ENCODE measurements at regions not wholly inside any gene's neighbourhood (a gene's known extent, or its start where the extent isn't known, plus 50 kb on each side); places are given as distances from the start of the nearest gene placed in this dataset.

DNA sequence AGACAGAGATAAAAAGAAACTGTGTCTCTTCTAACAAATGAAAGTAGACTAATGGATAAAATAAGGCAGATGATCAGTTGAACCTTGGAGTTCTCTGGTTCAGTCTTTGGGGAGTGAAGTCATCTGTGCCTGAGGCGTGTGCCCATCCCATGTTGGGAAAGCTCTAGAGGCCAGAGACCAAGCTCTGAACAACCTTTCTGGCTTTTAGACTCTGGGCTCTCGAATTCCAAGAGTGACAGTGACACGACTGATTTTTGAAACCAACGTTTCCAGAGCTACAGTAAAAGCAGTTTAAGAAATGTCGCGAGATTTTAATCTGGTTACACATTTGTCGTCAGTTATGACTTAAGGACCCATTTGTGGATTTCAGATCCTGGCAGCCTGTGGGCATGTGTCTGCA lies 83.7 kb upstream of the APCDD1 start:
- Histone ChIP-seq H3K27me3 (ENCODE audit: control insufficient read depth, insufficient read depth, low read length) (peaks cover 13% of the 10 kb centered on the region; the same call in 1 of the 2 replicates), H3K9me3 (ENCODE audit: control insufficient read depth, insufficient read depth, low read depth, low read length) (0 out of 2 replicates have a peak, but pooled peaks cover 2% of the 10 kb centered on the region), H3K9ac (ENCODE audit: low read length) (no peak overlapping the region), H3K36me3 (ENCODE audit: control insufficient read depth, insufficient read depth, low read length) (no peaks in the 10 kb centered on the region), H3K27ac (ENCODE audit: low read depth, low read length) (no peak overlapping the region), H3K4me3 (ENCODE audit: low read depth, low read length) (no peak overlapping the region), H3K4me1 (ENCODE audit: control insufficient read depth, insufficient read depth, low read length) (peaks cover 25% of the 10 kb centered on the region)

DNA sequence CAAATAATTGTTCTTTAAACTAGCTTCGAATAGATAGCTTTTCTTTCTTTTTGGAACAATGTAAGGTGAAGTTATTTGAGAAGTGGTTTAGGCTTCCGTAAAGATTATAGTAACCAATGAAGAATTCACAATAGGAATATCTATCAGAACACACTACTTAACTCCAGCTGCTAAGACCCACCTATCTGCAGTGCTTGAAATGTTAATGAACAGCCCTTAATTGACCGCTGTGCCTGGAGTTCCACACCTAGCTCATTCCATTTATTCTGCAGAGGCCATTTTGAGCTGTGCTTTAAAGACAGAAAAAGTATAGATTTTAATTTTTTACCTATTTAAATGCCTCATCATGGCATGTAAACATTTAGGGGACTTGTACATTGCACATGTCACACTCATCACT lies 83.3 kb upstream of the APCDD1 start:
- Histone ChIP-seq H3K9ac (ENCODE audit: low read length) (no peak overlapping the region), H3K27ac (ENCODE audit: low read depth, low read length) (no peak overlapping the region), H3K27me3 (ENCODE audit: control insufficient read depth, insufficient read depth, low read length) (peaks cover 13% of the 10 kb centered on the region; the same call in 1 of the 2 replicates), H3K36me3 (ENCODE audit: control insufficient read depth, insufficient read depth, low read length) (no peaks in the 10 kb centered on the region), H3K9me3 (ENCODE audit: control insufficient read depth, insufficient read depth, low read depth, low read length) (0 out of 2 replicates have a peak, but pooled peaks cover 2% of the 10 kb centered on the region), H3K4me3 (ENCODE audit: low read depth, low read length) (no peak overlapping the region), H3K4me1 (ENCODE audit: control insufficient read depth, insufficient read depth, low read length) (peaks cover 25% of the 10 kb centered on the region)

DNA sequence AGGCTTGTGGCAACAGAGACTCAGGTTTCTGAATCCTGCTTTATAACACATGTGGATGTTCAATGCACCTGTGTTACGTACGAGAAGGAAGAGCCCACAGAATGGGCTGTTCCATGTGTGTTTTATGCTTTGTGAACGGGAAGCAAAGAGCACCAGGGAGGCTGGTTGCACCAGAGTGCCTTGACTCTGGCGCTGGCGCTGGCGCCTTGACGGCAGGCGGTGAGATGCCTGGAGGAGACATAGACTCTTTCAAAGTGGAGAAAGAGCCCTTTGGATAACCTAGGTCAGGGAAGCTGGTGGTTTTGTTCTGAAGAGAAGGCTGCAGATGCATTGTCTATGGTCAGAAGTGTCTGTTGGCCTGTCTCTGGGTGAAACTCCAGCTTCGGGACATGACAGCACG lies 80.2 kb upstream of the APCDD1 start:
- Histone ChIP-seq H3K4me1 (ENCODE audit: control insufficient read depth, insufficient read depth, low read length) (peaks cover 31% of the 10 kb centered on the region), H3K36me3 (ENCODE audit: control insufficient read depth, insufficient read depth, low read length) (no peaks in the 10 kb centered on the region), H3K27me3 (ENCODE audit: control insufficient read depth, insufficient read depth, low read length) (0 out of 2 replicates have a peak, but pooled peaks cover 7% of the 10 kb centered on the region), H3K9me3 (ENCODE audit: control insufficient read depth, insufficient read depth, low read depth, low read length) (no peaks in the 10 kb centered on the region), H3K4me3 (ENCODE audit: low read depth, low read length) (no peak overlapping the region), H3K27ac (ENCODE audit: low read depth, low read length) (no peak overlapping the region), H3K9ac (ENCODE audit: low read length) (no peak overlapping the region)

GRCh38 chr18:10374636-10375293 lies 79.7 kb upstream of the APCDD1 start:
- no peaks in the 10 kb centered on the region for H3K36me3 ChIP-seq (ENCODE audit: control insufficient read depth, insufficient read depth, low read length)
- no peak overlapping the region for H3K9ac ChIP-seq (ENCODE audit: low read length)
- 0 out of 2 replicates have a peak, but pooled peaks cover 7% of the 10 kb centered on the region for H3K27me3 ChIP-seq (ENCODE audit: control insufficient read depth, insufficient read depth, low read length)
- H3K4me3 ChIP-seq (ENCODE audit: low read depth, low read length), result no peak overlapping the region
- H3K4me1 ChIP-seq (ENCODE audit: control insufficient read depth, insufficient read depth, low read length), result peaks cover 31% of the 10 kb centered on the region
- H3K9me3 ChIP-seq (ENCODE audit: control insufficient read depth, insufficient read depth, low read depth, low read length), result no peaks in the 10 kb centered on the region
- H3K27ac ChIP-seq (ENCODE audit: low read depth, low read length), result no peak overlapping the region

DNA sequence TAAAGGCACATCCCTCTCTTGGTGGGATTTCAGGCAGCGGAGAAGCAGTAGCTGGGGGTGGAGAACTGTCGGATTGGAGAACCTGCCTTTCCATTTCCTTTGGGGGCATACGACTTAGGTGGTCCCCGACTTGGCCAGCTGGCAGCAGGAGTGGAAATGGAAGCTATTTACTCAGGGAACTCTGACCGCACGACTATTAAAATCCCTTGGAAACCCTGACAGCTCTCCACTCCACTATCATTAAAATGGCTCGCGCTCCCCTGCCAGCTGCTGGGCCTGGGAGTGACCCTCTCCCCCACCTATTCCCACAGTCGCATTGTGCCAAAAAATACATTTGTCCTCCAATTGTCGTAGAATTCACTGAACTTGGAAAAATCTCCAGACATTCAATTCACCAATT lies 77.7 kb upstream of the APCDD1 start:
- Histone ChIP-seq H3K36me3 (ENCODE audit: control insufficient read depth, insufficient read depth, low read length) (no peaks in the 10 kb centered on the region), H3K9me3 (ENCODE audit: control insufficient read depth, insufficient read depth, low read depth, low read length) (no peaks in the 10 kb centered on the region), H3K9ac (ENCODE audit: low read length) (no peak overlapping the region), H3K27me3 (ENCODE audit: control insufficient read depth, insufficient read depth, low read length) (0 out of 2 replicates have a peak, but pooled peaks cover 7% of the 10 kb centered on the region), H3K4me1 (ENCODE audit: control insufficient read depth, insufficient read depth, low read length) (peaks cover 21% of the 10 kb centered on the region), H3K4me3 (ENCODE audit: low read depth, low read length) (no peak overlapping the region), H3K27ac (ENCODE audit: low read depth, low read length) (no peak overlapping the region)

GRCh38 chr18:10377956-10378355 lies 76.5 kb upstream of the APCDD1 start:
- H3K4me1 ChIP-seq (ENCODE audit: control insufficient read depth, insufficient read depth, low read length), result peaks cover 21% of the 10 kb centered on the region
- no peak overlapping the region for H3K27ac ChIP-seq (ENCODE audit: low read depth, low read length)
- no peak overlapping the region for H3K9ac ChIP-seq (ENCODE audit: low read length)
- H3K4me3 ChIP-seq (ENCODE audit: low read depth, low read length), result no peak overlapping the region
- no peaks in the 10 kb centered on the region for H3K36me3 ChIP-seq (ENCODE audit: control insufficient read depth, insufficient read depth, low read length)
- H3K27me3 ChIP-seq (ENCODE audit: control insufficient read depth, insufficient read depth, low read length), result 0 out of 2 replicates have a peak, but pooled peaks cover 7% of the 10 kb centered on the region
- no peaks in the 10 kb centered on the region for H3K9me3 ChIP-seq (ENCODE audit: control insufficient read depth, insufficient read depth, low read depth, low read length)

GRCh38 chr18:10378688-10379420 lies 75.6 kb upstream of the APCDD1 start:
- H3K27ac ChIP-seq (ENCODE audit: low read depth, low read length), result no peak overlapping the region
- H3K9ac ChIP-seq (ENCODE audit: low read length), result no peak overlapping the region
- no peaks in the 10 kb centered on the region for H3K9me3 ChIP-seq (ENCODE audit: control insufficient read depth, insufficient read depth, low read depth, low read length)
- peaks cover 21% of the 10 kb centered on the region for H3K4me1 ChIP-seq (ENCODE audit: control insufficient read depth, insufficient read depth, low read length)
- no peak overlapping the region for H3K4me3 ChIP-seq (ENCODE audit: low read depth, low read length)
- H3K27me3 ChIP-seq (ENCODE audit: control insufficient read depth, insufficient read depth, low read length), result 0 out of 2 replicates have a peak, but pooled peaks cover 7% of the 10 kb centered on the region
- no peaks in the 10 kb centered on the region for H3K36me3 ChIP-seq (ENCODE audit: control insufficient read depth, insufficient read depth, low read length)

DNA sequence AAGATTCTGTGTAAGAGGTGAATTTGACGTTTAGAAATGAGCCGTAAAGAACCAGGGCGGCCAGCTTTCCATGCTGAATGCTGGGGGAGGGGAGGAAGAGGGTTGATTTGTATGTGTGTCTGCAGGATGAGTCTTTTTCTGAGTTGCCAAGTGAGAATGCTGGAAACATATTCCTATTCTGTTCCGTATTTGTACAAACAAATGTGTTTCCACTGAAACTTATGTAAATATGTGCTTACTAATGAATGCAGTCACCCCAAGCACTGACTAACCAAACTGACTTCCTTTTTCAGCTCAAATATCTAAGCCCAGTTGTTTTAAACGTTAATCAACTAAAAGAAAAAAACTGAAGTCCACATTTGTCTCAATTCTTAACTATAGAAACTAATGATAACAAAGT lies 74.9 kb upstream of the APCDD1 start:
- Histone ChIP-seq H3K36me3 (ENCODE audit: control insufficient read depth, insufficient read depth, low read length) (no peaks in the 10 kb centered on the region), H3K9me3 (ENCODE audit: control insufficient read depth, insufficient read depth, low read depth, low read length) (no peaks in the 10 kb centered on the region), H3K27me3 (ENCODE audit: control insufficient read depth, insufficient read depth, low read length) (0 out of 2 replicates have a peak, but pooled peaks cover under 1% of the 10 kb centered on the region), H3K27ac (ENCODE audit: low read depth, low read length) (no peak overlapping the region), H3K4me3 (ENCODE audit: low read depth, low read length) (no peak overlapping the region), H3K9ac (ENCODE audit: low read length) (no peak overlapping the region), H3K4me1 (ENCODE audit: control insufficient read depth, insufficient read depth, low read length) (peaks cover 16% of the 10 kb centered on the region)

DNA sequence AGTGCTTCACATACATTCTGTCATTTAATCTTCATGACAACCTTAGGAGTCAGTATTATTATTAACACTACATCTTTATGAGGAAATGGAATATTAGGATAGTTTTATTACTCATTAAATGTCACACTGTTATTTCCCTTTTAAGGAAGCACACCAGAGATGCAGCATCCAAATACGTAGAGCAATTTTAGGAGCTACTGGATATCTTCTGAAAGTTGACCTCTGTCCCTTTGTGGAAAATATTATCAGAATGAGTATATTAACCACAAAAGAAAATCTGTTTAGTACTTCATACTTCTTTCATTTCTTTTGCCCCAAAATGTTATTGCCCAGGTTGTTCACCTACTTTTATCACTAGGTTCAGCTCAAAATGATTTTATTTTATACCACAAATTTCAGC lies 72.9 kb upstream of the APCDD1 start:
- no peaks in the 10 kb centered on the region for H3K36me3 ChIP-seq (ENCODE audit: control insufficient read depth, insufficient read depth, low read length)
- no peaks in the 10 kb centered on the region for H3K9me3 ChIP-seq (ENCODE audit: control insufficient read depth, insufficient read depth, low read depth, low read length)
- H3K4me3 ChIP-seq (ENCODE audit: low read depth, low read length), result no peak overlapping the region
- peaks cover 9% of the 10 kb centered on the region for H3K4me1 ChIP-seq (ENCODE audit: control insufficient read depth, insufficient read depth, low read length)
- no peak overlapping the region for H3K9ac ChIP-seq (ENCODE audit: low read length)
- H3K27me3 ChIP-seq (ENCODE audit: control insufficient read depth, insufficient read depth, low read length), result no peaks in the 10 kb centered on the region
- H3K27ac ChIP-seq (ENCODE audit: low read depth, low read length), result no peak overlapping the region

- Histone ChIP-seq H3K4me3 (ENCODE audit: low read depth, low read length) (no peak overlapping the region), H3K4me1 (ENCODE audit: control insufficient read depth, insufficient read depth, low read length) (peaks cover 9% of the 10 kb centered on the region), H3K27me3 (ENCODE audit: control insufficient read depth, insufficient read depth, low read length) (no peaks in the 10 kb centered on the region), H3K27ac (ENCODE audit: low read depth, low read length) (no peak overlapping the region), H3K9me3 (ENCODE audit: control insufficient read depth, insufficient read depth, low read depth, low read length) (no peaks in the 10 kb centered on the region), H3K9ac (ENCODE audit: low read length) (no peak overlapping the region), H3K36me3 (ENCODE audit: control insufficient read depth, insufficient read depth, low read length) (no peaks in the 10 kb centered on the region)
These were observed 72.5 kb upstream of the APCDD1 start for GRCh38 chr18:10381951-10382350.

- Histone ChIP-seq H3K9ac (ENCODE audit: low read length) (no peak overlapping the region), H3K27me3 (ENCODE audit: control insufficient read depth, insufficient read depth, low read length) (no peaks in the 10 kb centered on the region), H3K9me3 (ENCODE audit: control insufficient read depth, insufficient read depth, low read depth, low read length) (no peaks in the 10 kb centered on the region; the same call in 1 of the 2 replicates), H3K4me1 (ENCODE audit: control insufficient read depth, insufficient read depth, low read length) (no peaks in the 10 kb centered on the region; the same call in 1 of the 2 replicates), H3K36me3 (ENCODE audit: control insufficient read depth, insufficient read depth, low read length) (no peaks in the 10 kb centered on the region), H3K27ac (ENCODE audit: low read depth, low read length) (no peak overlapping the region), H3K4me3 (ENCODE audit: low read depth, low read length) (no peak overlapping the region)
These were observed 68.4 kb upstream of the APCDD1 start for GRCh38 chr18:10386049-10386448.

Data from HUES6 (cell line).